ENCODE measurements at regions not wholly inside any gene's neighbourhood (a gene's known extent, or its start where the extent isn't known, plus 50 kb on each side); places are given as distances from the start of the nearest gene placed in this dataset.
"Not testable (repeated sequence)": the region's sequence is repeated elsewhere in the genome, so short reads cannot be mapped to it uniquely, and the experiment has no call there.

DNA sequence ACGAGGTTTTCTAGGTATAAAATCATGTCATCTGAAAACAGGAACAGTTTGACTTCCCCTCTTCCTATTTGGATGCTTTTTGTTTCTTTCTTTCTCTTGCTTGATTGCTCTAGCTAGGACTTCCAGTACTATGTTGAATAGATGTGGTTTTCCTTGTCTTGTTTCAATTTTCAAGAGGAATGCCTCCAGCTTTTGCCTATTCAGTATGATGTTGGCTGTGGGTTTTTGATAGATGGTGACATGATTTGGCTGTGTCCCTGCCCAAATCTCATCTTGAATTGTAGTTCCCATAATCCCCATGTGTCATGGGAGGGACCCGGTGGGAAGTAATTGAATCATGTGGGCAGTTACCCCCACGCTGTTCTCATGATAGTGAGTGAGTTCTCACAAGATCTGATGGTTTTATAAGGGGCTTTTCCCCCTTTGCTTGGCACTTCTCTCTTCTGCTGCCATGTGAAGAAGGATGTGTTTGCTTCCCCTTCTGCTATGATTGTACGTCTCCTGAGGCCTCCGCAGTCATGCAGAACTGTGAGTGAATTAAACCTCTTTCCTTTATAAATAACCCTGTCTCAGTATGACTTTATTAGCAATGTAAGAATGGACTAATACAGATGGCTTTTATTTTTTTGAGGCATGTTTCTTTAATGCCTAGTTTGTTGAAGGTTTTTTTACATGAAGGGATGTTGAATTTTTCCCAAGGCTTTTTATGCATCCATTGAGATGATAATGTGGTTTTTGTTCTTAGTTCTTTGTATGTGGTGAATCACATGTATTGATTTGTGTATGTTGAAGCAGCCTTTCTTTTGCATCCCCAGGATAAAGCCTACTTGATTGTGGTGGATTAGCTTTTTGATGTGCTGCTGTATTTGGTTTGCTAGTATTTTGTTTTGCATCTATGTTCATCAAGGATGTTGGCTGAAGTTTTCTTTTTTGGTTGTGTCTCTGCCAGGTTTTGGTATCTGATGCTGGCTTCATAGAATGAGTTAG lies 239.1 kb downstream of the THBS2 start:
- DNase-seq (ENCODE audit: low read depth) = no peak

DNA sequence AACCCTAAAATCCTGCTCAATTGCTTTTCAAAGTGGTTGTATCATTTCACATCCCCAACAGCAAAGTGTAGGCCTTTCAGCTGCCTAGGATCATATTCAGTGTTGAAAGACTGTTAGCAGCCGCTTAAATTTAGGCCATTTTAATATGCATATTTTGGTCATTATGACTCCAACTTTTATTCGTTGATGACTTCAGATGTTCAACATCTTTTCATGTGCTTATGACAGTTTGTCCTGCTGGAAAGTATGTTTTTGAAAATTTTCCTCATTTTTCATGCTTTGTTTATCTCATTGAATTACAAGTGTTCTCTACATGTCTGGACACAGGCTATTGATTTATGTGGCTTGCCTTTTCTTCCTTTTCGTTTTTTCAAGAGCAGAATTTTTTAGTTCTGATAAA lies 244.0 kb downstream of the THBS2 start:
- DNase-seq (ENCODE audit: low read depth) = no peak

DNA sequence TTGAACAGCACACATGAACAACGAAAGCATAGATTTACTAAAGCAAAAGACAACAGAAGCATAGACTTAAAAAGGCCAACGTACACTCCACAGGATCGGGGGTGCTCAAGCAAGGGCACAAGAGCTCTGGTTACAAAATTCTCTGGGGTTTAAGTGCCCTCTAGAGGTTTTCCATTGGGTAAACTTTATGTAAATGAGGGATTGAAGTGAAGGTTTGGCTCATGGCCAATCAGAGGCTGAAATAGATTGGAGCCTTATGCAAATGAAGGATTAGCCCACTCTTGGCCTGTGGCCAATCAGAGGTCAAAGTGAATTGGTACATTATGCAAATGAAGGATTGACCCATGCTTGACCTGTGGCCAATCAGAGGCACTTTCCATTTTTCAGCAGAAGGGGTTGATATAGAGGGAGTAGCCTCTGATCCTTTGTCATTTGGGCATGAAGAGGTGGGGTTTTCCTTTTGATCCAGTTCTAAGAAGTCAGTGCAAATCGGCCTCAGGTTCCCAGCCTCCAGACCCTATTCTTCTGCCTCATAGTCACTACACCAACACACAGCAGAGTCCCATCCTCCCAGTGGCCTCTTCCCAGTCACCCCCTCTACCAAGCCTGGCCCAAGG lies 244.9 kb downstream of the THBS2 start:
- no peak for DNase-seq (ENCODE audit: low read depth)

DNA sequence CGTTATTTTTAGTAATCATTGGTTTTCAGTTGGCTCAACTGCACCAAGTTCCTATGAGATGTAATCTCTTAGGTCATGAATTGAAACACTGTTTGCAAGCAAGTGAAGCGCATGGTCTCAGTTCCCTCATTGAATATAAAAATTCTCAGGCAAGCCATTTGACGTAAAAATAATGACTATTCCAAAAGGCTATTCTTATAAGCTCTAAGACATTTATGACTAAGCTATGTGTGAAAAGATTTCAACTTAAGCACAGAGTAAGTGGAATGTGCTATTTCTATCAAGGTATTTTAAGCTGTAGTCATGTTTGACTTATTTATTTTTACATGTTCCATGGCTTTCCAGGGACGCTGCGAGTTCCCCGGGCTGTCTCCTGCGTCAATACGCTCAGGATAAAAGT lies 248.5 kb downstream of the THBS2 start:
- no peak for DNase-seq (ENCODE audit: low read depth)

- DNase-seq (ENCODE audit: low read depth) = no peak
These were observed 253.6 kb downstream of the THBS2 start for GRCh38 chr6:169000022-169000421.

GRCh38 chr6:168999392-168999791 lies 254.3 kb downstream of the THBS2 start:
- no peak for DNase-seq (ENCODE audit: low read depth)

GRCh38 chr6:168996356-168996625 lies 257.4 kb downstream of the THBS2 start:
- DNase-seq (ENCODE audit: low read depth) = no peak

- DNase-seq (ENCODE audit: low read depth) = no peak
These were observed 257.9 kb downstream of the THBS2 start for GRCh38 chr6:168995526-168996355.

GRCh38 chr6:168994956-168995355 lies 258.7 kb downstream of the THBS2 start:
- no peak for DNase-seq (ENCODE audit: low read depth)

- no peak for DNase-seq (ENCODE audit: low read depth)
These were observed 261.1 kb downstream of the THBS2 start for GRCh38 chr6:168992446-168993144.

- not testable (repeated sequence) for DNase-seq (ENCODE audit: low read depth)
These were observed 262.0 kb downstream of the THBS2 start for GRCh38 chr6:168991695-168992094.

DNA sequence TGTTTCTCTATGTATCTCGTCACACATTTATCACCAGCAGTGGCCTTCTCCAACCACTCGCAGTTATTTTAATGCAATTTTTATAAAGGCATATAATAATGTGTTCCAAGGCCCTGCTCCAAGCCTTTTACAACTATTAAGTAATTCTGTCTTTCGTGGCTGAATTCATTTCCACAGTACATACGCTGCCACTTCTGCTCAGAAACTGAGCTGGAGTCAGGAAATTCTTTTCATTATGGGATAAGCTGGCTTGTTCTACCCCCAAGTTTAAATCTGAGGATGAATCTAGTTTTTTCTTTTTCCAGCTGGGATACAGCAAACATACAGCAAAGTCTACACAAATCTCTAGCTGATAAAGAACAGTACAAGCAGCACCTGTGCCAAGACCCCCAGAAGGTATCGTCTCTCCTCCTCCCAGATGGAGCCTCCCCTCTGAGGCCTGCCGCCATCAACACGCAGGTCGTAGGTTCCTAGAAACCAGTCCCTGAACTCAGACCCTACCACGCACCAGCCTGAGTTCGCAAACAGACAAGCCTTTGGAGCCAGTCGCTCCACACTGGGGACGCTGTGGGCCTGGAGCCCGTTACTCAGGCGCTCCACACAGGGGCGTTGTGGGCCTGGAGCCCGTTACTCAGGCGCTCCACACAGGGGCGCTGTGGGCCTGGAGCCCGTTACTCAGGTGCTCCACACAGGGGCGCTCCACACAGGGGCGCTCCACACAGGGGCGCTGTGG lies 263.5 kb downstream of the THBS2 start:
- no peak for DNase-seq (ENCODE audit: low read depth)

DNA sequence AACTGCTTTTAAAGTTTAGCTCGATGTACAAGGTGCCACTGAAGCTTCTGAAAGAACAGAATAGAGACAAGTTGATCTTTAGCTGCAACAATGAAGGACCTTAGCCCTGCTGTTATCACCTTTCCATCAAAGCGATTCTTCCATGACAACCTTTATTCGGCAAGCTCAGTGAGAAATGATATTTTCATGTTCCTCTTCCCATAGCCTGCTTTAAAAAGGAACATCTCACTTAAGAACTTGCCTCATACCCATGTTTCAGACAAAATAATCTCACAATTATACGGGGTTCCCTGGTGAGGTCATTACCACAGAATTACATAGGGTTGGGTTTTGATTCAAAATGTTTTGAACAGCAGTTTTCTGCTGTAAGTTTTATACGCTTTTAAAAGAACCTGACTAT lies 264.2 kb downstream of the THBS2 start:
- DNase-seq (ENCODE audit: low read depth) = no peak

- DNase-seq (ENCODE audit: low read depth) = no peak
These were observed 264.8 kb downstream of the THBS2 start for GRCh38 chr6:168988801-168989200.

- DNase-seq (ENCODE audit: low read depth) = no peak
These were observed 265.4 kb downstream of the THBS2 start for GRCh38 chr6:168988280-168988679.

GRCh38 chr6:168985705-168986104 lies 267.9 kb downstream of the THBS2 start:
- no peak for DNase-seq (ENCODE audit: low read depth)

DNA sequence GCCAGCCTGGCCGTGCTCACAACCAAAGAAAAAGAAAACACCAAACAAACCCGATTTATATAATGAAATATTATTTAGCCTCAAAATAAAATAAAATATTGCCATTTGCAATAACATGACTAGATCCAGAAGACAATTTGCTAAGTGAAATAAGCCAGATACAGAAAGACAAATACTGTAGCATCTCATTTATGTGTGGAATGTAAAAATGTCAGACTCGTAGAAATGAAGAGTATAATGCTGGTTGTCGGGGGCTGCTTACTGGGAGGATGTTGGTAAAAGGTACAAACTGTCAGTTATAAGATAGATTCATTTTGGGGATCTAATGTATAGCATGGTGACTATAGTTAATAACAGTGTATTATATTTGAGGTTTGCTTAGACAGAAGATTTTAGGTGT lies 269.7 kb downstream of the THBS2 start:
- DNase-seq (ENCODE audit: low read depth) = no peak

DNA sequence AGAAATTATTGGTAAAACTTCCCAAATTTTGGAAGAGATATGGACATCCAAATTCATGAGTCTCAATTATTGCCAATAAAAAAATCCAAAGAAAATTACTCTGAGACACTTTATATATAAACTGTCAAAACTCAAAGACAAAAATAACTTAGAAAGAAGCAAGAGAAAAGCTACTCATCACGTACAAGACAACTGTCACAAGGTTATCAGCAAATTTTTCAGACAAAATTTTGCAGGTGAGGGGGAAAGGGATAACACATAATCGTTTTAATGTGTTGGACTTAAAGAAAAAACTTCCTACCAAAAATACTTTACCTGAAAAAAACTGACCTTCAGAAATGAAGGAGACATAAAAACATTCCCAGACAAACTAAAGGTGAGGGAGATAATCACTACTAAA lies 272.5 kb downstream of the THBS2 start:
- no peak for DNase-seq (ENCODE audit: low read depth)

GRCh38 chr6:168979254-168979653 lies 274.4 kb downstream of the THBS2 start:
- no peak for DNase-seq (ENCODE audit: low read depth)

DNA sequence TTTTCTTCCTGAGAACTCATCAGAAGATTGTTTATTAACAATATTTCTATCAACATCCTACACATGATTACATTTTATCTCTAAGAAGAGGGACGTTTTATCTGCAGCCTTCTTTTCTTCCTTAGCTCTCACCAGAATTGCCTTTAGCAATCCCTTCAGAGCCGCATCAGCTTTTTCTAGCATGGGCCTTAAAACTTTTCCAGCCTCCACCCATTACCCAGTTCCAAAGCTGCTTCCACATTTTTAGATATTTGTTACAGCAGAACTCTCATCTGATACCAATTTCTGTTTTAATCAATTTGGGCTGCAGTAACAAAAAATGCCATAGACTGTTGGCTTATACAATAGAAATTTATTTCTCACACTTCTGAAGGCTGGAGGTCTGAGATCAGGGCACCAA lies 281.5 kb downstream of the THBS2 start:
- DNase-seq (ENCODE audit: low read depth) = no peak

DNA sequence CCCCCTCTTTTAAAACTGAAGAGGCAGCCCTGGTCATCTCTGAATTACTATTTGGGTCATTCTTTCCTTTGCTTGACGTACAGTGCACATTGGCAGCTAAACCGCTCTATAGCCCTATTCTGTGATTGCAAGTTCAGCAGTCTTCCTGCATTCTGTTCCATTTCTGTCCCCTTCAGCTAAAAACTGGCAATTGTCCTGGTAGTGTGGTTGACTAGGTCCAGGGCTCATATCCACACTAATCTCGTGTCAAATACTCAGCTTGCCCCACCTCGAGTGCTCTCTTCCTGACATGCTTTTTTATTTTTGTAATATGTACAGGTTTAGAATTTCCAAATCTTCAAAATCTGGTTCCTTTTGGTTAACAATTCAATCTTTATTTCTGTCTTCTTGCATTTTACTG lies 282.1 kb downstream of the THBS2 start:
- no peak for DNase-seq (ENCODE audit: low read depth)

Measured in T follicular helper cell (primary cell).